Spleen (tissue), 11 donors: ENCODE measurements at regions not wholly inside any gene's neighbourhood (a gene's known extent, or its start where the extent isn't known, plus 50 kb on each side); places are given as distances from the start of the nearest gene placed in this dataset.

Experiments
- DNase-seq: peaks from one replicate; pipeline ENCODE4 v3.0.0-alpha.2; 2020
- H3K27ac ChIP-seq, 8 donors: fragments of 200-600 bp; sonication (generic) in 7 of 8; 1 replicate in 4 of 8; 2 replicates in 4 of 8; pipeline versions ENCODE4 v1.5.0 to v1.8.0; 2016 to 2021; ENCODE audit warnings: inconsistent platforms in 4 of 8, mild to moderate bottlenecking in 4 of 8, moderate library complexity in 1 of 8
- H3K27me3 ChIP-seq, 7 donors: fragments of 200-600 bp; sonication (generic) in 6 of 7; replicated peaks in 1 of 7; 1 replicate in 4 of 7; 2 replicates in 3 of 7; pipeline versions ENCODE4 v1.5.0 to v1.8.0; 2016 to 2021; ENCODE audit warnings: inconsistent platforms in 3 of 7, mild to moderate bottlenecking in 1 of 7
- H3K36me3 ChIP-seq, 6 donors: fragments of 200-600 bp; sonication (generic) in 5 of 6; 1 replicate in 4 of 6; 2 replicates in 2 of 6; pipeline versions ENCODE4 v1.5.0 to v1.8.0; 2016 to 2021; ENCODE audit warnings: inconsistent platforms in 2 of 6
- H3K4me1 ChIP-seq, 6 donors: fragments of 200-600 bp; sonication (generic) in 5 of 6; 1 replicate in 3 of 6; 2 replicates in 3 of 6; pipeline versions ENCODE4 v1.5.0 to v1.8.0; 2016 to 2021; ENCODE audit warnings: inconsistent platforms in 3 of 6
- H3K4me3 ChIP-seq, 8 donors: fragments of 200-600 bp; sonication (generic) in 7 of 8; 1 replicate in 4 of 8; 2 replicates in 4 of 8; pipeline versions ENCODE4 v1.5.0 to v1.8.0; 2016 to 2021; ENCODE audit warnings: inconsistent platforms in 4 of 8, mild to moderate bottlenecking in 4 of 8, moderate library complexity in 2 of 8
- H3K9me3 ChIP-seq, 8 donors: fragments of 200-600 bp; sonication (generic) in 7 of 8; 1 replicate in 4 of 8; 2 replicates in 4 of 8; pipeline versions ENCODE4 v1.5.0 to v1.8.0; 2016 to 2021; ENCODE audit warnings: inconsistent platforms in 4 of 8
- CTCF ChIP-seq, 11 experiments: fragments of 200-600 bp in 7 of 11; fragments of 450-650 bp in 4 of 11; sonication (generic) in 4 of 11; IDR thresholded peaks in 8 of 11; conservative IDR thresholded peaks in 3 of 11; 1 replicate in 7 of 11; 2 replicates in 4 of 11; pipeline versions ENCODE4 v1.4.0 to v1.8.0; 2016 to 2021; ENCODE audit warnings: antibody characterized with exemption in 11 of 11, inconsistent platforms in 4 of 11, mild to moderate bottlenecking in 1 of 11
- POLR2A ChIP-seq, 3 donors: fragments of 450-650 bp; IDR thresholded peaks; one replicate each; pipeline ENCODE4 v1.5.1; 2017; ENCODE audit warnings: antibody characterized with exemption in 3 of 3, mild to moderate bottlenecking in 1 of 3
- POLR2AphosphoS5 ChIP-seq, 3 donors: sonication (generic); formaldehyde crosslinking; IDR thresholded peaks; one replicate each; pipeline ENCODE4 v1.5.1; 2017; ENCODE audit warnings: antibody characterized with exemption in 3 of 3
- WGBS, 5 donors: extraction: QIAGEN DNeasy Blood & Tissue Kit in 3 of 5; methylation state at CpG; one replicate each; pipeline versions ENCODE4 v1.1.5 to v1.1.7; 2013 to 2018; 5-methylcytosine and 5-hydroxymethylcytosine counted together
- intact Hi-C: fragments of 100-400 bp; cut with DNase I; formaldehyde crosslinking; loops from one replicate; pipeline ENCODE4 v1.15.0; 2023; ENCODE audit warnings: low total_unique reads
- donor health status: healthy with polysubstance abuse.
- donor health status: DM: no; HTN: no; CAD: no; lungs with moderate emphysema.
- donor health status: DM: no; HTN: no; CAD: no.
- donor health status: Bipolar disorder and iron deficiency.
- donor health status: healthy.
- donor health status: DM: no; HTN: no; CAD: no.
- donor health status: DM: yes; HTN: yes; CAD: no.

GRCh38 chr12:32032205-32032810 is 73.1 kb downstream of the RESF1 start:
- WGBS, 5 donors: 68 to 76% (median 73%) methylated on average over 7 of the region's 7 CpGs
- no peaks in the 10 kb centered on the region for H3K36me3 ChIP-seq
- H3K27me3 ChIP-seq: no peaks in the 10 kb centered on the region
- intact Hi-C loops: no loop called here
- no peak for DNase-seq
- no peak overlapping the region for H3K27ac ChIP-seq
- no peaks in the 10 kb centered on the region for H3K9me3 ChIP-seq
- no peak for TF ChIP-seq CTCF (IDR thresholded peaks at IDR 0.05 in 8 of 11, conservative IDR thresholded peaks at IDR 0.05 in 3 of 11)
- TF ChIP-seq POLR2AphosphoS5 (IDR thresholded peaks at IDR 0.05): no peak
- no peak for TF ChIP-seq POLR2A (IDR thresholded peaks at IDR 0.05)
- no peak overlapping the region for H3K4me3 ChIP-seq
- H3K4me1 ChIP-seq: peaks cover 0 to 29% (median 13%) of the 10 kb centered on the region in 6 donors

- TF ChIP-seq POLR2A (IDR thresholded peaks at IDR 0.05) (no peak), CTCF (IDR thresholded peaks at IDR 0.05 in 8 of 11, conservative IDR thresholded peaks at IDR 0.05 in 3 of 11) (no peak), POLR2AphosphoS5 (IDR thresholded peaks at IDR 0.05) (no peak)
- DNase-seq: no peak
- 72 to 91% (median 82%) methylated on average over 2 of the region's 2 CpGs for WGBS, 5 donors
- H3K27ac ChIP-seq: no peak overlapping the region
- no peaks in the 10 kb centered on the region for H3K27me3 ChIP-seq
- peaks cover 0 to 18% (median 8%) of the 10 kb centered on the region in 6 donors for H3K4me1 ChIP-seq
- H3K9me3 ChIP-seq: no peaks in the 10 kb centered on the region
- H3K4me3 ChIP-seq: no peak overlapping the region
- intact Hi-C loops: no loop called here
- no peaks in the 10 kb centered on the region for H3K36me3 ChIP-seq
Observed at GRCh38 chr12:32033406-32033805, 73.2 kb upstream of the BICD1 start.

DNA sequence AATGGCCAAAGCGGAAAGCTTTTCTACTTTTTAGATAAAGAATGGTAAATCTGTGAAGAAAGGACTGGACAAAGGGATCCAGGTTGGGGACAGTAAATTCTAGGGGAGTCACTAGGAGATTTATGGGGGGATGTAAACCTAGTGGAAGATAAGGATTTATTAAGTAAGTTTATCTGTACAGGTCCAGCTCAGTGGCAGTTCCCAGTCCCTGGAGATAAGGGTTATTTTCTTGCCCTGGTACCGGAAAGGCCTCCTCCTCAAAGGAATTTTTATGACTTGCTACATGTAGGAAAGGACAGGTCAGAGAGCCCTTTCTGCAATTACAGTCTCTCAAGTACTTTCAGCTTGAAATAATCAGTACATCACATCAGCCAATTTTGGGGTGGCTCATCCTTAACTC is 72.6 kb upstream of the BICD1 start:
- 84 to 96% (median 90%) methylated on average over 2 of the region's 2 CpGs for WGBS, 5 donors
- TF ChIP-seq POLR2AphosphoS5 (IDR thresholded peaks at IDR 0.05) (no peak), POLR2A (IDR thresholded peaks at IDR 0.05) (no peak), CTCF (IDR thresholded peaks at IDR 0.05 in 8 of 11, conservative IDR thresholded peaks at IDR 0.05 in 3 of 11) (no peak)
- no peak overlapping the region for H3K27ac ChIP-seq
- H3K9me3 ChIP-seq: no peaks in the 10 kb centered on the region
- intact Hi-C loops: no loop called here
- DNase-seq: no peak
- no peaks in the 10 kb centered on the region for H3K36me3 ChIP-seq
- H3K4me1 ChIP-seq: peaks cover 0 to 17% (median 8%) of the 10 kb centered on the region in 6 donors
- H3K4me3 ChIP-seq: no peak overlapping the region
- no peaks in the 10 kb centered on the region for H3K27me3 ChIP-seq

DNA sequence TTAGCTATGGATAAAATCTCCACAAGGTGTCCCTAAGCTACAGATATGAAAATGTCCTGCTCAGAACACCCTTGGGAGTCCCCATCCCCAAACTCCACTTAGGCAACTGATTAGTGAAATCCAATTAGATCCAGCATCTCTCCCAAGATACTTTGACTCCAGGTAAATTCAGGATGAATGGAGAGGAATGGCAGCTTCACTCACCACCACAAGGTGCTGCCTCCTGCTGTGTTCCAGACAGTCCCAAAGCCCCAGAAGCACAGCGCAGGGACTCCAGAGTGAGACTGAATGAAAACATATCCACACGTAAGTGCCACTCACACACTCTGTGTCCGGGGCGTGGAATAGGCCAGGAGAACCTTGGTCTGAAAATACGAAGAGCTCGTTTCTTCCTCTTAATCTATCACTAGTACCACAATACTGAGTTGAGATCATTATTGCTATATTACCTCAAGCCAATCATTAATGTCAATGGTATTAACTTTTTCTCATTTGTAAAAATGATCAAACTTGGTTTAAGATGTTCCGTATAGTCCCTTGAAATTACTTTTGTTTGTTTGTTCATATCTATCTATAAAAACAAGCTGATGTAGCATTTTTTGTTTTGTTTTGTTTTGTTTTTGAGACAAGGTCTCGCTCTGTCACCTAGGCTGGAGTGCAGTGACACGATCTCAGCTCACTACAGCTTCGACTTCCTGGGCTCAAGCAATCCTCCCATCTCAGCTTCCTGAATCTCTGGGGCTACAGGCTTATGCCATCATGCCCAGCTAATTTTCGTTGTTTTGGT is 70.0 kb upstream of the BICD1 start:
- Histone ChIP-seq H3K9me3 (no peaks in the 10 kb centered on the region), H3K27ac (no peak overlapping the region), H3K4me1 (peaks cover 0 to 5% (median 0%) of the 10 kb centered on the region in 6 donors), H3K4me3 (no peak overlapping the region), H3K27me3 (no peaks in the 10 kb centered on the region), H3K36me3 (no peaks in the 10 kb centered on the region)
- intact Hi-C loops: no loop called here
- TF ChIP-seq CTCF (IDR thresholded peaks at IDR 0.05 in 8 of 11, conservative IDR thresholded peaks at IDR 0.05 in 3 of 11) (no peak), POLR2AphosphoS5 (IDR thresholded peaks at IDR 0.05) (no peak), POLR2A (IDR thresholded peaks at IDR 0.05) (no peak)
- no peak for DNase-seq
- WGBS, 5 donors: 82 to 92% (median 86%) methylated on average over 11 of the region's 11 CpGs
